ENCODE measurements at regions not wholly inside any gene's neighbourhood (a gene's known extent, or its start where the extent isn't known, plus 50 kb on each side); places are given as distances from the start of the nearest gene placed in this dataset.

DNA sequence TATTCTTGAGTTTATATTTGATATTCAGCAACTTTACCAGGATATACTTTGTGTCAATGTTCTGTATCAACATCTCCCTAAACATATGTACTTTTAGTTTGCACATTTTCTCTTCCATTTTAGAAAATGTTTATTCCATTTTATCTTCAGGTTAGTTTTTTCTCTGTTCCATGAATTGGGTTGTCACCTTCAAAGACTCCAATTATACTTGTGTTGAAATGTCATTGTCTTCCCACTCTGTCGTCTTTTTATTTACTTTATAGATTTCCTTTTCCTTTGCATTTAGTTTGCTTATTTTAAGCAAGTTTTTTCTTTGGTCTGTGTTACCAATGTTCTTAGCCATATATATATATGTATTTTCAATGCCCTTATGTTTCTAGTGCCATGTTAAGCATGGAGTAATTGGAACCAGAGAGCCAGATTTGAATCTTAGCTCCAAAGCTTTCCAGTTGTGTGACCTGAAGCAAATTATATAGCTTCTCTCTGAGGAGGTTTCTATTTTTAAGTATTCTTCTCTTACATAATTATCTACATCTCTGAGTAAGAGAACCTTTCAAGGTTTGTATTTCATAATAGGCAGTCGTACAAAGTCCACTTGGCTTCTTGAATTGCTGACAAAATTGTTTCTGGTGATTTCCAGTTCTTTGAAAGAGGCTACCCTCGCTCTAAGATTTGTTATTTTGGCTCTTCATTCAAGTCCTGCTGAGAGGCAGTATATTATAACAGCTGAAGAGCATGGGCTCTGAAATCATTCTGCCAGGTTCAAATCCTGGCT, 85.8 kb upstream of the DYRK2 start:
- no peaks in the 10 kb centered on the region for H3K4me1 ChIP-seq (replicated peaks)
- H3K36me3 ChIP-seq = no peaks in the 10 kb centered on the region
- H3K9me3 ChIP-seq = no peaks in the 10 kb centered on the region
- 66% methylated on average over 3 of the region's 3 CpGs for WGBS
- TF ChIP-seq, protein P1, sequence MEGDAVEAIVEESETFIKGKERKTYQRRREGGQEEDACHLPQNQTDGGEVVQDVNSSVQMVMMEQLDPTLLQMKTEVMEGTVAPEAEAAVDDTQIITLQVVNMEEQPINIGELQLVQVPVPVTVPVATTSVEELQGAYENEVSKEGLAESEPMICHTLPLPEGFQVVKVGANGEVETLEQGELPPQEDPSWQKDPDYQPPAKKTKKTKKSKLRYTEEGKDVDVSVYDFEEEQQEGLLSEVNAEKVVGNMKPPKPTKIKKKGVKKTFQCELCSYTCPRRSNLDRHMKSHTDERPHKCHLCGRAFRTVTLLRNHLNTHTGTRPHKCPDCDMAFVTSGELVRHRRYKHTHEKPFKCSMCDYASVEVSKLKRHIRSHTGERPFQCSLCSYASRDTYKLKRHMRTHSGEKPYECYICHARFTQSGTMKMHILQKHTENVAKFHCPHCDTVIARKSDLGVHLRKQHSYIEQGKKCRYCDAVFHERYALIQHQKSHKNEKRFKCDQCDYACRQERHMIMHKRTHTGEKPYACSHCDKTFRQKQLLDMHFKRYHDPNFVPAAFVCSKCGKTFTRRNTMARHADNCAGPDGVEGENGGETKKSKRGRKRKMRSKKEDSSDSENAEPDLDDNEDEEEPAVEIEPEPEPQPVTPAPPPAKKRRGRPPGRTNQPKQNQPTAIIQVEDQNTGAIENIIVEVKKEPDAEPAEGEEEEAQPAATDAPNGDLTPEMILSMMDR (IDR thresholded peaks at IDR 0.05) = no peak
- intact Hi-C loops (cut with DNase I) = no loop called here
- H3K27me3 ChIP-seq (replicated peaks; ENCODE audit: insufficient read depth) = no peaks in the 10 kb centered on the region
- no peak overlapping the region for H3K27ac ChIP-seq
- no peak for DNase-seq (ENCODE audit: low spot score)
- no peak overlapping the region for H3K4me3 ChIP-seq

DNA sequence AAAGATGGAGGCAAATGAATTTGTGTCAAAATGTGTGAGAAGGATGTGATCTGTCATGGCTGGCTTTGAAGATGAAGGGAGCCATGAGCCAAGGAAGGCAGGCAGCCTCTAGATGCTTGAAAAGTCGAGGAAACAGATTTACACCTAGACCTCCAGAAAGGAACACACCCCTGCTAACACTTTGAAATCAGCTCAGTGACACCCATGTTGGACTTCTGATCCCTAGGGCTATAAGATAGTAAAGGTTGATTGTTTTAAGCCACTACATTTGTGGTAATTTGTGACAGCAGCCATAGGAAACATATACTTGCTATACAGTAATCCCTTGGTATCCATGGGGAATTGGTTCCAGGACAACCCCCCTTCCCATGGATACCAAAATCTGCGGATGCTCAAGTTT, 80.5 kb upstream of the DYRK2 start:
- 81% methylated on average over 2 of the region's 2 CpGs for WGBS
- Histone ChIP-seq H3K4me1 (replicated peaks) (no peaks in the 10 kb centered on the region), H3K27me3 (replicated peaks; ENCODE audit: insufficient read depth) (no peaks in the 10 kb centered on the region), H3K27ac (no peak overlapping the region), H3K4me3 (no peak overlapping the region), H3K36me3 (no peaks in the 10 kb centered on the region), H3K9me3 (no peaks in the 10 kb centered on the region)
- TF ChIP-seq, protein P1 (IDR thresholded peaks at IDR 0.05) = no peak
- TF ChIP-seq POLR2A (IDR thresholded peaks at IDR 0.05) = no peak
- no peak for TF ChIP-seq POLR2AphosphoS5 (IDR thresholded peaks at IDR 0.05)
- intact Hi-C loops (cut with DNase I) = no loop called here
- DNase-seq (ENCODE audit: low spot score) = no peak

DNA sequence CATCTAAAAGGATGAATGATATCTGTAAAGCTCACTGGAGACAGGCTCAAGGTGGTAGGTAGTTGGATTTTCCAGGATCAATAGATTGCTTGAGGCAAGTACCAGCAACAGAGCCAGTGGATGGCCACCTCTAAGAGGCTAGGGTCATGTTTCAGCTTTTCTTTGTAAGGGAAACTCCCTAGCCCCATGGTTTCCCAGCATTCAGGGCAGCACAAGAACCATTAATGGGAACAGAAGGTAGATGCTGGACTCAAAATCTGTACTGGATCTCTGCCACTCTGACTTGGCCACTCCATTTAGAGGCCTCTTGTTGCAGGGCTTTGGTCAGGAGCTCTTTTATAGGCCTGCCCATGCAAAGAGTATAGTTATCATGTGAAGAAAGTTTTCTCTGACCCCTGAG, 76.1 kb upstream of the DYRK2 start:
- DNase-seq (ENCODE audit: low spot score) = no peak
- Histone ChIP-seq H3K27ac (no peak overlapping the region), H3K9me3 (no peaks in the 10 kb centered on the region), H3K27me3 (replicated peaks; ENCODE audit: insufficient read depth) (no peaks in the 10 kb centered on the region), H3K4me1 (replicated peaks) (no peaks in the 10 kb centered on the region), H3K4me3 (no peak overlapping the region), H3K36me3 (no peaks in the 10 kb centered on the region)
- intact Hi-C loops (cut with DNase I) = no loop called here
- TF ChIP-seq, protein P1 (IDR thresholded peaks at IDR 0.05) = no peak
- TF ChIP-seq POLR2A (IDR thresholded peaks at IDR 0.05) = no peak
- no peak for TF ChIP-seq POLR2AphosphoS5 (IDR thresholded peaks at IDR 0.05)

DNA sequence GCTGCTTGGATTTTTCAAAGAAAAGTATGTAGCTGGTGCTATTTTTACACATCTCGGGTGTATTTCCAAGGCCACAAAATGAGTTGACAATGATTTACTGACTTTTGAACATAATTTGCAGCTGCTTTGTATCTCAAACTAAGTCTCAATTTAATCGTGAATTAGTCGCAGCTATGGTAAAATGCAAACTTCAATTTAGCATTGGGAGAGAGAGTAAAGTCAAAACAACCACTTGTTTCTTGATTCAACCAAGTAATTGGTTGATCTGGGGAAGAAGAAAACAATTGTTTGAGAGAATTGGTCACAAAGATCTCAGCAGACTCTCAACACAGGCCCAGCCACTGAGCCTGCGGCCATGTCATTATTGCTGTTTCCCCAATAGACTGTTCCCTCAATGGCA, 75.0 kb upstream of the DYRK2 start:
- Histone ChIP-seq H3K9me3 (no peaks in the 10 kb centered on the region), H3K27ac (no peak overlapping the region), H3K4me3 (no peak overlapping the region), H3K36me3 (no peaks in the 10 kb centered on the region), H3K27me3 (replicated peaks; ENCODE audit: insufficient read depth) (no peaks in the 10 kb centered on the region), H3K4me1 (replicated peaks) (no peaks in the 10 kb centered on the region)
- TF ChIP-seq POLR2A (IDR thresholded peaks at IDR 0.05) = no peak
- no peak for TF ChIP-seq POLR2AphosphoS5 (IDR thresholded peaks at IDR 0.05)
- TF ChIP-seq, protein P1 (IDR thresholded peaks at IDR 0.05) = no peak
- intact Hi-C loops (cut with DNase I) = no loop called here
- DNase-seq (ENCODE audit: low spot score) = no peak
- WGBS = 89% methylated on average over 4 of the region's 4 CpGs

DNA sequence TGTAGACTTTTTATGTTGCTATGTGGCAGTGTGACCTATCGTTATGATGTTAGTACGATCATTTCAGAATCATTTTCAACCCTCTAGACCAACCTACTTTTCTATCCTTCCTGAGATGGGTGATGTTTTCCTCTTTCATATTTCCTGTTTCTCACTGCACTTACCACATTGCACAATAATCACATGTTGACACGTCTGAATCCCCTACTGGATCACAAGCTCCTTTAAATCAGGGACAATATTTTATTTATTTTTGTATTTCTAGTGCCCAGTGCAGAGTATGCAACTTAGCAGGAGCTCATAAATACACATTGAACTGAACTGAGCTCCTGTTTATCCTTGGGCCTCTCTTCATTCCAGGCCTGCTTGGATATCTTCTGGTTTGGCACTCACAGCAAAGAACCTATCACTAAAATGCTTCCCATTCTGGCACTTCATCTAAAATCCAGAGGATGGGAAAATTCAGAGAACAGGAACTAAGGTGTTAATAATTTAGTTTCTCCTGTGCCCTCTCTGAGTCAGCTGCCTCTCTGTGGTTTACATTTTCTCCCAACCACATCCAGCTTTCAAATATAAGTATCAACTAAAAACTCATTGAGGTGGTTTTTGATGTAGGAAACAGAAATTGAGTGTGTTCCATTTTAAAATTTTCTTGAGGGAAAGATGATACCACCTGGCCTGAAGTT, 69.4 kb upstream of the DYRK2 start:
- intact Hi-C loops (cut with DNase I) = no loop called here
- Histone ChIP-seq H3K27ac (no peak overlapping the region), H3K4me3 (no peak overlapping the region), H3K36me3 (no peaks in the 10 kb centered on the region), H3K9me3 (no peaks in the 10 kb centered on the region), H3K4me1 (replicated peaks) (no peaks in the 10 kb centered on the region), H3K27me3 (replicated peaks; ENCODE audit: insufficient read depth) (no peaks in the 10 kb centered on the region)
- 70% methylated on average over 3 of the region's 3 CpGs for WGBS
- no peak for TF ChIP-seq POLR2A (IDR thresholded peaks at IDR 0.05)
- TF ChIP-seq, protein P1 (IDR thresholded peaks at IDR 0.05) = no peak
- no peak for TF ChIP-seq POLR2AphosphoS5 (IDR thresholded peaks at IDR 0.05)
- no peak for DNase-seq (ENCODE audit: low spot score)
